HK-2 (cell line): ENCODE measurements at regions not wholly inside any gene's neighbourhood (a gene's known extent, or its start where the extent isn't known, plus 50 kb on each side); places are given as distances from the start of the nearest gene placed in this dataset.
"Not testable (repeated sequence)": the region's sequence is repeated elsewhere in the genome, so short reads cannot be mapped to it uniquely, and the experiment has no call there.

Source experiments
- DNase-seq: peaks from one replicate; pipeline ENCODE4 v3.0.0-alpha.2; 2018; ENCODE audit not compliant: unreplicated experiment

DNA sequence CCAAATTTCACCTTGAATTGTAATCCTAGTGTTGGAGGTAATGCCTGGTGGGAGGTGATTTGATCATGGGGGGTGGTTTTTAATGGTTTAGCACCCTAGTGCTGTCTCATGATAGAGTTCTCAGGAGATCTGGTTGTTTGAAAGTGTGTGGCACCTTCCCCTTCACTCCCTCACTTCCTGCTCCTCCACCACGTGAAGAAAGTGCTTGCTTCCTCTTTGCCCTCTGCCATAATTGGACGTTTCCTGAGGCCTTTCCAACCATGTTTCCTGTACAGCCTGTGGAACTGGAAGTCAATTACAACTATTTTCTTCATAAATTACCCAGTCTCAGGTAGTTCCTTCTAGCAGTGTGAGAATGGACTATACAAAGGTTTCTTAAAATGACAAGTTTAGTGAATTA lies 251.8 kb upstream of the NETO1 start:
- DNase-seq: no peak

DNA sequence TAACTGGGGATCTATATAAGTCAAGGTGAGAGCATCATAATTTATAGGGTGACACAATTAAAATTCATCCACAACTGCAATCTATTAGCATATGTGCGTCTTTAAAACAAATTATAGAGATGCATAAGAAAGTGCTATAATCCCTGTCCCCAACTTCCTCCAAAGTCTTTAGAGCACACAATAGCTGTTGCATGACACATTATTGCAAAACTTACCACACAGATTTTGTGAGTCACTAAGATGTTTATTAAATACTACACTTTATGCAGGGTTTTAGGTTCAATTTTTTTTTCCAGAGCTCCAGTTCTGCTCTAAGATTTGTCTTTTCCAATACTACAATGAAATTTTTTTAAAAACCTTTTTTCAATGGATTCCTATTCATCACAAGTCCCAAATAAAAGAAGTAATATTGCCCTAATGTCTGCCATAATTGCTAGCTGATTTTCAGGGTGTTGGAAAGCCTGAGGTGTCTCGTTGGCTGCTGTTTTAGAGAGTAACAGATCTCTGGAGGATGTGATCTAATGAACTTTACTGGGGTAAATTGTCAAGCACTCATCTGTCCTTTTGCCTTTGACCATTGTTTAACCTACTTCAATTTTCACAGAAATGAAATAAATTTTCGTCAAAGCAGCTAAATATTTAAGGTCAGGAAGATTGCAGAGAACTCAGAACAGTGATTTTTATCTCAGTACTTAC lies 250.5 kb upstream of the NETO1 start:
- no peak for DNase-seq

DNA sequence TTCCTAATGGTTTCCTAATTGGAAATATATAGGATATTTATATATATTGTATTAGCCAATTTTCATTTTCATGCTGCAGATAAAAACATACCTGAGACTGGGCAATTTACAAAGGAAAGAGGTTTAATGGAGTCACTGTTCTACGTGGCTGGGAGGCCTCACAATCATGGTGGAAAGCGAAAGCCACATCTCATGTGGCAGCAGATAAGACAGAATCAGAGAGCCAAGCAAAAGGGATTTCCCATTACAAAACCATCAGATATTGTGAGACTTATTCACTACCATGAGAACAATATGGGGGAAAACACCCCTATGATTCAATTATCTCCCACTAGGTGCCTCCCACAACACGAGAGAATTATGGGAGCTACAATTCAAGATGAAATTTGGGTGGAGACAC lies 242.5 kb upstream of the NETO1 start:
- DNase-seq: no peak

DNA sequence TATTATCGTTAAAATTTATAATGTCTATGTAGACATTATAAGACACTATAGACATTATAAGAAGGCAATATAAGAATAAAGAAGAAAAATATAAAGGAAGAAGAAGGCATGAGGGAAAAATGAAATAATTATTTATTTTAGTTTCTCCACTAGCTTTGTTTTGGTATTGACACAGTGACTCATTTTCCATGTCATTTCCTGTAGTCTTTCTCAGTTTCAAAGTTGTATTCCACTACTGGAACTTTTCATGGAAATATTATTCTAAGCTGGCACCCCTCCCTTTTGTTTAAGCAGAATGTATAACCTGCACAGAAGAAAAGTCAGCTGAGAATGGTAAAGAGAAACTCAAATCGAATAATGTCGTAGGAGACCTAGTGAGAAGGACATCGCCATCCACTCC lies 234.2 kb upstream of the NETO1 start:
- no peak for DNase-seq

DNA sequence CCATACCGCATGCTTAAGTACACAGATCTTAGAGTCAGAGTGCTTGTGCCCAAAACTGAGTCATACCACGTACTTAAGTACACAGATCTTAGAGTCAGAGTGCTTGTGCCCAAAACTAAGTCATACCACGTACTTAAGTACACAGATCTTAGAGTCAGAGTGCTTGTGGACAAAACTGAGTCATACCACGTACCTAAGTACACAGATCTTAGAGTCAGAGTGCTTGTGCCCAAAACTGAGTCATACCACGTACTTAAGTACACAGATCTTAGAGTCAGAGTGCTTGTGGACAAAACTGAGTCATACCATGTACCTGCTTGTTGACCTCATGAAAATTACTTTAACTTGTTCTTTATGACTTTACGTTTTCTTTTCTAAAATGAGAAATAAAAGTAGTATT lies 233.7 kb upstream of the NETO1 start:
- not testable (repeated sequence) for DNase-seq

DNA sequence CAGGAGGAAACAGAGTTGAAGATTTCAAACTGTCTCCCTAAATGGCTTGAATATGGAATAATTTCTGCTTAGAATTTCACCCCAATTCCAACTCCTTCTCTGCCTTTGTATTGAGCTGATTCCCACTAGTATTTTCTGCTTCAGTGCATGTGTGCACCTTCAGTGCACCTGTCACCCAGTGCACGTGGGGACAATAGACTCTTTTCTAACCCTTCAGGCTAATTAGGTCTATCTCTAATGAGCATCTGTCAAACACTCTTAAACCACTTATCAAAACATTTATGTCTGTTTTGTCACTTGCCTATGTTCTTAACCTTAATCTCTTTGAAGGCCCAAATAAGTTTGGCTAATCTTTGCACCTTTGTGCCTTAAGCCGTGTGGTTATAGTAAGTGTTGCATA lies 232.0 kb upstream of the NETO1 start:
- DNase-seq: no peak

DNA sequence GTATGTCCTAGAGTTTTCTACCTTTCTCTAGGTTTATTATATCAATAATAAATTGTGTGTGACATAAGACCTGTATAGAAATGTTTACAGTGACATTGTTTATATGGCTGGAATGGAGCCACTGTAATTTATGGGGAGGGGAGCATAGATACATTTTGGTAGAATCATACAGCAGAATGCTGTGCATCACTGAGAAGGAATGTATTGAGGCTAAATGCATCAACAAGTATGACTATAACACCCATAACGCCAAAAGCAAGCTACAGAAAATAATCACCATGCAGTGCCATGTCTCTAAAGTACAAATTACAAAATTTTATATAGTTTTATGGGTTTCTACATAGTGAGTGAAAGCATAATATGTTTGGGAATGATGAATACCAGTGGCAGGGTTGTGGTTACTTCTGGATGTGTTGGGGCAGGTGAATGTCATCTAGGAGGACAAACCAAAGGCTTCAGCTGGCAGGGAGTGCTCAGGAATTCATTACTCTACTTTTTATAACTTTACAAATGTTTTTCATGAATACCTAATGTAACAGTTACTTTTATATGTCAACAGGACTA lies 226.0 kb upstream of the NETO1 start:
- DNase-seq: no peak

DNA sequence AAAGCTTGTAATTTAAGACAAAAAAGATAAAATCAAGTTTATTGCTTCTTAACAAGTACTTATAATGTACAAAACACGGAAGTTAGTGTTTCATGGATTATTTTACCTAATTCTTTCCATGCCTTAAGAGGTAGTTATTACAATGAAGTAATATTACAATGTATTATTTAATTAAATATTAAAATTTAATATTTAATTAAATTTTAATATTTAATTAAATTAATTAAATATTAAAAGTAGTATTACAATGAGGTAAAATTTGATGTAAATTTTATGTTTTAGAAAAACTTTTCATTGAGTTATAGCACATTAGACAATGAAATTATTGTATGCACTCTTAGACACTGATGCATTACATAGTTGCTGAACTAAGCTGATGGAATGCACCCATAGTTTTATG lies 220.7 kb upstream of the NETO1 start:
- DNase-seq: no peak

DNA sequence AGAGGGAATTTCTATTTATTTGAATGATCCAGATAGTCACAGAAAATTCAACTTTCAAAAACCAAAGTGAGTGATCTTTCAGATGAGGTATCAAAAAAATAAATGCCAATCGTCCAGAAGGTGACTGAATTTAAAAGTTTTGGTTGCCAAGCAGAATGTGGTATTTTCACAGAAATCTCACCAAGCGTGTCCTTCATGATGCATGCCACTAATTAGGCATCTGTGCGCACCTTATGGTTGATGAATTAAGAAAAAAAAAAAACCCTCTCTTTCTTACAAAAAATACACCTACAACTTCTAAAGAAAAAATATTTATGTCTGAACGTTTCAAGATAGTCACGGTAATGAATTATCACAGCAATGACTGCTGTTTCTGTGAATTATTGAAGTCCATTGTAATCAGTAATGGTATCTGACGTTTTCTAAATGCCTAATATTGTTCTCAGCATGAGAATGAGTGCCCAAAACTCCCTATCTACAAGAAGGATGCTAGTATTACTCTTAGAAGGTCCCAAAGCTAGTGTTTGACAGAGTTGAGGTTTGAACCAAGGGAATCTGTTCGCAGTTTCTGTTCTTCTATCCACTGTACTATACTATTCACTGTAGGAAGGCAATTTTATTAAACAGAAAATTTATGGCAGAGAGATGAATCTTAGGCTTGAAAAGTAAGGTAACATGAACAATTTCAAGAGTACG lies 219.6 kb upstream of the NETO1 start:
- DNase-seq: no peak

DNA sequence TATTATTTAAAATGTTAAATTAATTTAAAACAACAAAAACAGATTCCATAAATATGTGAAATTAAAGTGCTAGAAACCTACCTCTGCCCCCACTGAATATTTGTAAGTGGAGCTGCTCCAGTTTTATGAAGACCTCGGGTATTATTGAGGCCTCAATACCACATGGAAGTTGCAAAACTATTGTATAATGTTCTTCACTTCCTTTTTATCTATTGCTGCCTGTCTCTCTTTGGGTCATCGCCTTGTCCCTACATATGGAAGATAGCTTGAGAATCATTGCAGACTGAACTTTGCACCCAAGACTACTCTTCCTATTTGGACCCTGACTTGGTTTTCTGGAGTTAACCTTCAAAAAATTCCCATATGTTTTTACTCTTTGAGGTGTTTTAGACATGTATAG lies 212.1 kb upstream of the NETO1 start:
- no peak for DNase-seq

DNA sequence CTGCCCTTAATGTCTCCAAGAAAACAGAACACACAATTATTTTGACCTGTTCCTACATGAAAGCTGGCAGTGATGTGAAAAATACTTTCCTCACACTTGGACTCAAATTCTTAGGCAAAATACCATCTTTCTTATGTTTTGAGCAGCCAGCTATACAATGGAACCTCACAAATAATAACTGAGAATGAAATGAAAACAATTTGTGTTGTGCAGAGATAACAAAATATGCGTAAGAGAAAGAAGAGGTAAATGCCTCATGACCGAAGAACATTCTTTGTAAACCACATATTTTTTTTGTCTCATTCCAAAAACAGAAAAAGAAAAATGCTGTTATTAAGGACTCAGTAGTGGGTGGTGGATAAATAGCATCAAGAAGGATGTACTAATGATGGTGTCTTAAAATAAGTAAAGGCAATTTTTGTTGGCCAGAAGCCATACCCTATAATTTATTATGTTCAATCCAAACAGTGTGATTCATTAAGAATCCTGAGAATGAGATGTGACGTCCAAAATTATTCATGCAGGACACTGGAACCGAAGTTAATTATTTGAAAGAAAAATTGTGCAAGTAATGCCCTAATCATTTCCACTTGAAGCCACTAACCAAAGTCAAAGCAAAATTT lies 193.0 kb upstream of the NETO1 start:
- DNase-seq: no peak

DNA sequence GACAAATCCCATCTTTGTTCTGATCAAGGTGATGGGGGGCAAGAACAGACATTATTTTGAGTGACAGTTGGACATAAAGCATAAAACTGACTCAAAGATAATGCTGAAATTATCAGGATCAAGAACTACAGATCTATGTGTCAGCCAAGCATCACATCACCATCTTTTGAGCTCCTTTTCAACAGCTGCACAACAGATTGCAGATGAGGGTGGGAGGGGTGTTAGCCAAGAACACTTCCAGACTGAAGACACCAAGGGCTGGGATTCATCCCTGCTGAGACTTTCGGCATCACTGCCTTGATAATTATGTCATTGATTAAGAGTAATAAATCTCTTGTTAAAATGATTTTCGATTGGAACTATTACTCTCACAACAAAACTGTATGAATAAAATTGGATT lies 191.5 kb upstream of the NETO1 start:
- DNase-seq: no peak

DNA sequence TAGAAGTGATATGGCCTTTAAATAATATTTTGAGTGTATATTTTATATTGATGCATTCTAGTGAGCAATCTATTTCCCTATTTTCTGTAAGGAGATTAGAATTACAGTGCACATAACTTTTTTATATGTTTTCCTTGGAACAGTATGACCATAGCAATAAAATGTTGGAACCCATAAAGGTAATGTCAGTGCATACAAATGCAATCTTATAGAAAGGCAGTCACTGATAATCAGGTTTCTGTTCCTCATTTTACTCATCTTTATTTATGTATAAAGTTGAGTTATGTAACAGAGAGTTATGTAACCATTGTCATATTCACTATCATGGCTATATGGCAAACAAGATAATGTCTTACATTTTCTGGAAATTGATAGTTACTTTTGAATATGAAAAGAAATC lies 179.9 kb upstream of the NETO1 start:
- no peak for DNase-seq

DNA sequence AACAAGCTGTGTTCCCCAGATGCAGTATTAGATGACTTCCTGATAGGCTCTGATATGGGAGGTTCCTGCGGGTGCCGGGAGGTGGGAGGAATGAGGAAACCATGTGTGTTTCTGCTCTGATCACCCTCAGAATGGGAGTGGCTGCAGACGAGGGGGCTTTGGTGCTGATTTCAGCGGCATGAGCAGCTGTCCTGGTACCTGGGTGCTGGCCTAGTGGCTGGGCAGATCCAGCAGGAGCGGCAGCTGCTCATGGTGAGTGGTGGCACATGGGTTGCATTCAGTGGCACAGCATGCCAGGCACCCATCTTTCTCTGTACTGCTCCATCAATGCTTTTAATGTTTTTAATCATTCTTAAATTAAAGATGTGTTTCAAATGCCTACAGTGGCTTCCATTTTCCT lies 177.2 kb upstream of the NETO1 start:
- no peak for DNase-seq

DNA sequence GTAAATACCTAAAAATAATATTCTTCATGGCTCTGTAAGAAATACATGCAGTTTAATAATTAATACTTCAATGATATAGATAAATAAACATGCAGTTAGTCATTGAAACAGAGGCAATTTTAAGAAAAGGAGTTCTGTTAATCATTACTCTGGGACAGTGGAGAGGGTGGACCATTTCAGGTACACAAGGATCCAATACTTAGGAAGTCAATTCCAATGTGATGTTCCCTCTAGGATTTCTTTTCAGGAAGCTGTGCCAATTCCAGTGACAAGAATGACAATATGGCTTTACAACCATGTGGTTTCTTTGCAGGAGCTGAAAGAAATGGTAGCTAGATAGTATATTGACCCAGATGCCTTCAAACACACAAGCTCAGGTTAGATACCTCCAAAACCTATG lies 175.8 kb upstream of the NETO1 start:
- DNase-seq: no peak

DNA sequence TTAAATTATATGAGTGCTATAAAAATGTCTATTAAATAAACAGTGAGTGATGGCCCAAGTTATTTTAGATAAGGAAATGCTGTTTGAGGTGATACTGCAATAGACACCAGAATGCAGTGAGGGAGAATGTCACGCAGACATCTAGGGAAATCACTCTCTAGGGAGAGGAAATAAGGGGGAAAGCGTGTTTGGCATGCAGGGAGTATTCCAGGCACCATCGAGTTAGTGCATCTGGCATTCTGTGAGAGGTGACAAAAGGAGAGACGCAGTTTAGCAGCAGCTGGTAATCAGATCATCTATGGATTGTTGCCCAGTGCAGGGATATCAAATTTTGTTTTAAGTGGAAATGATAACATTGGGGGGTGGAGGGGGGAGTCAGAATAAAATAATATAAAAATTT lies 175.4 kb upstream of the NETO1 start:
- no peak for DNase-seq

DNA sequence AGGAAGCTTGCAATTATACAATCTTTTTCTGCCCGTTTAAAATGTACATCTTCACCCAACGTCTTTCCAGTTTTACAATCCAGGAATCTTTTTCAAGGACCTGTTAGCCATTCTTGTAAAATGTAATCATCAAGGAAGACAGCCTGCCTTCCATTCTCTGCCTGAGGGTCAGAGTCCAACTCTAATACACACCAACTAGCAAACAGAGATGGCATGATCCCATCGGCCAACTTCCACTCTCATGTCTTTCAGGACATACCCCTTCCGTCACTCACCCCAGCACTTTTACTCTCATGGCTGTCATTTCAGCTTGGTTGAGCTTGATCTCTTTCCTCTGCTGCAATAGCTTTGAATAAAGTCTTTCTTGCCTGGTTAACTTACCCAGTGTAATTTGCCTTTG lies 172.5 kb upstream of the NETO1 start:
- no peak for DNase-seq

DNA sequence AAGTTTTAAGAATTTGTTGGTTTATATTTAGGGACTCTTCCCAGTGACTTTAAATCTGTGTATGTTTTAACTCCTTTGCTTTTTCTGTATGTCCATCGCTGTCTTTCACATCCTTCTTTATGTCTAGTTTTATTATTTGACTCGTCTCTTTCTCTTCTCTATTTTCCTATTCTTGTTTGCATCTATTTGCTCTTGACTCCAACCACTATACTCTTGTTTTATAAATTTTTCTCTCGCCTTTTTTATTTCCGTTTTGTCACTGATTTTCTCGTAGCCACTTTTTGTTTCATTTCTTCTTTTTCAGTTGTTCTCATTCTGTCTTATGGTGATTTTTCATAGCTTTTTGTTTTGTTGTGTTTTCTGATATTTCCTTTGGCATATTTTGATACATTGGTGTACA lies 170.5 kb upstream of the NETO1 start:
- no peak for DNase-seq

DNA sequence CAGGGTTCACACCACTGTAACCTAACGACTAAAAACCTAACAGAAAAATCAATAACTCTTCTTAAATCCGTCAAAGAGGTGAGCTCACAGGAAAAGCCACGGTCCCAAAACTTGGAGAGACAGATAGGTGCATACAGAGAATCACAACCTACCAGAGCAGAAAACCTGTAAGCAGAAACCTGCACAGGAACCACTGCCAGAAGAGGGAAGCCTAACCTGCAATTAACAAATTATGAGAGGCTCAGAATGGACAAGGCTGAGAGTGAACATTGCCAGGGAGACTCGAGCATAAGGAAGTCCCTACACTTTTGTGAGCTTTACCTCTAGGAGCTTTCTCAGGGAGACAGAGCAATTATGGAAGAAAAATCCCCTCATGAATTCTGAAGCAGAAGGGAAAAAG lies 156.2 kb upstream of the NETO1 start:
- no peak for DNase-seq

DNA sequence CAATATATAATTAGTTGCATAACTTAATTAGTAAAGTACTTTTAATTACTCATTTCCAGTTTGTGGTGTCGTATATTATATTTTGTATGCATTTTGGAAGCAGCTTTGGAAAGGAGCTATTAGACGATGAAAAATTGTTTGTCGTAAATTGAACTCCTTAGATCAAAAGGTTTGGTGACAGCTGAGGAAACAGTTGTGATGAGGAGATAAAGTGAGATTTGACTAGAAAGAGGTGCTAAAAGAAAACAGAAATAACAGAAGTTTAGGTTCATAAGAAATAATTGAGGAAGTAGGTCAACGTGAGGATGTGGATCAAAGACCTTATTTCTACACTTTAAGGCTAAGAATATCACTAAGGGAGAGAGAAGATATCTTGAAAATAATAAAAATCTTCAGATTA lies 141.9 kb upstream of the NETO1 start:
- DNase-seq: no peak

DNA sequence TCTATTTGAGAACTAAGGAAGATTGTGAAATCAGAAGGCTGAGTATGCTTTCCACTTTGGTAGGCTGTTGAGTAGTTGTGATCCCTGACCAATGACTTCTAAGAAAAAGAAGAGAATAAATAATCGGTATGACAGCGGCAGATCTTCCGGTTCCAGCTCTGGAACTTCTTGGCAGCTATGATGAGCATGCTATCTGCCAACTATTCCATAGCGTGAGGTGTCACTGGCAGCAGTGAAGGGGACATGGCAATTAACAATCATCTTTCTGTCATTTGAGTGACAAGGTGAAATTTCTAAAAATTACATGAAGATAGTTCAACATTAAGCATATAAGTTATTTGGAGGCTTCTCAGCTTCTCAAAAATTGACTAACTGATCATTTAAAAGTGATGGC lies 140.1 kb upstream of the NETO1 start:
- no peak for DNase-seq

DNA sequence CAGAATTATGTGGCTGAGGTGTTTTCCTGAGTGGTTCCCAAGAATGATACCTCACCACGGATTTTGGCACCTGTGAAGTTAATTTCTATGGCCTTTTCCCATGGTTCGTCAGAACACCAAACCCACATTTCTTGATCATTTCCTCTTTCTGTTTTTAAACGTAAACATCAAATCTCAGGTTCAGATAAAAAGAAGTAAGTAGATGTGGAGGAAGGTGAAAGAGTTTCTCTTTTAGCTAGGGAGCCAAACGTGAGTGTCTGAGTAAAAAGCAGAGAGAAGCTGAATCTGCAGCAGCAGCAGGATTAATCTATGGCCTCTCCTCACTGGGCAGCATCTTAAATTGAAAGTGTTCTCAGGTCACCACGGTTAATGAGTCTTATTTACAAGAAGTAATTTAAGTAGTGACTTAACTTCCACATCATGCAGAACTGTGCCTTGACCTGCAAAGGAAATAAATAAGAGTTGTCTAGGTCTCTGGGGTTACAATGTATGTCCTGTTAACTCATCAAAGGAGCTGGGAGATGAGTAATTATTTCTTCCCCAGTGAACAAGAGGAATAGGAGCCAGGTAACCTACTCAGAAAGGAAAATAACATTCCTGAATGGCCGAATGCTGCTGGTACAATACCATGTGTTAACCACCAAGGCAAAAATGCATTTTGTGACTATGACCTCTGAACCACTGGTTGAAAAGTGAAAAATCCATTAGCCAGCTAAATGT lies 139.6 kb upstream of the NETO1 start:
- no peak for DNase-seq

DNA sequence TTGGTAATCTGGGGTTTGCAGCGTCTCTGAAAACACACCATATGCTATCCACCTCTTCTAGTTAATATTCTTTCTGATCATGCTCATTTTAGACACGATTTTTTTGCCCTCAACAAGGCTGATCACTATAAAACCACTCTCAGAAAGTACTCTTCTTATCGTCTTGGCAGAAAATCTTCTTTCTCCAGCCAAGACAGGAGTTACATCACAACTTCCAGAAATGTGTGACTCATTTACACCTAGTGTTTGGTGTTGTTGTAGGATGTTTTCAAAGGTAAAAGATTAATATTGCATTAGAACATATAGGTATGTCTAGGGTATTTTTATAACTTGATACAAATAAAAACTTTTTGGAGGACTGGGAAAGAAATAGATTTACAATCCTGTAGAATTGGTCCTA lies 138.5 kb upstream of the NETO1 start:
- DNase-seq: no peak
